Hepatocyte (in vitro differentiated cells): ENCODE measurements at regions not wholly inside any gene's neighbourhood (a gene's known extent, or its start where the extent isn't known, plus 50 kb on each side); places are given as distances from the start of the nearest gene placed in this dataset.

Experiments used
- DNase-seq: peaks from one replicate; pipeline ENCODE4 v3.0.0-alpha.2; 2016; ENCODE audit warnings: low spot score
- H2AFZ ChIP-seq: fragments of 200-600 bp; sonication (generic); 2 replicates; pipeline ENCODE4 v1.6.0; 2016; ENCODE audit warnings: antibody characterized with exemption, mild to moderate bottlenecking
- H3K27ac ChIP-seq: fragments of 200-600 bp; sonication (generic); 2 replicates; pipeline ENCODE4 v1.5.1; 2016; ENCODE audit warnings: mild to moderate bottlenecking
- H3K27me3 ChIP-seq: fragments of 200-600 bp; sonication (generic); 2 replicates; pipeline ENCODE4 v1.6.1; 2016
- H3K36me3 ChIP-seq: fragments of 200-600 bp; sonication (generic); replicated peaks from 2 replicates; pipeline ENCODE4 v1.5.1; 2016; ENCODE audit warnings: low read depth; ENCODE audit not compliant: insufficient read depth
- H3K4me1 ChIP-seq: fragments of 200-600 bp; sonication (generic); 2 replicates; pipeline ENCODE4 v1.5.1; 2016; ENCODE audit warnings: mild to moderate bottlenecking, moderate library complexity; ENCODE audit not compliant: insufficient read depth
- H3K4me2 ChIP-seq: fragments of 200-600 bp; sonication (generic); 2 replicates; pipeline ENCODE4 v1.6.0; 2016
- H3K4me3 ChIP-seq: fragments of 200-600 bp; sonication (generic); 2 replicates; pipeline ENCODE4 v1.5.1; 2016; ENCODE audit warnings: mild to moderate bottlenecking
- H3K79me2 ChIP-seq: fragments of 200-600 bp; sonication (generic); 2 replicates; pipeline ENCODE4 v1.6.0; 2017; ENCODE audit warnings: mild to moderate bottlenecking
- H3K9me2 ChIP-seq: fragments of 200-600 bp; sonication (generic); replicated peaks from 2 replicates; pipeline ENCODE4 v1.6.0; 2017; ENCODE audit warnings: mild to moderate bottlenecking; ENCODE audit not compliant: insufficient read depth
- H3K9me3 ChIP-seq: fragments of 200-600 bp; sonication (generic); 2 replicates; pipeline ENCODE4 v1.5.1; 2016; ENCODE audit warnings: low read depth, mild to moderate bottlenecking
- H4K20me1 ChIP-seq: fragments of 200-600 bp; sonication (generic); 2 replicates; pipeline ENCODE4 v1.6.0; 2016; ENCODE audit warnings: mild to moderate bottlenecking; ENCODE audit not compliant: insufficient read depth, poor library complexity, severe bottlenecking
- CTCF ChIP-seq: fragments of 200-600 bp; sonication (generic); IDR thresholded peaks from 2 replicates; pipeline ENCODE4 v1.5.1; 2016; ENCODE audit warnings: antibody characterized with exemption, mild to moderate bottlenecking; ENCODE audit not compliant: poor library complexity
- EZH2 ChIP-seq: fragments of 200-600 bp; sonication (generic); IDR thresholded peaks from 2 replicates; pipeline ENCODE4 v1.6.1; 2016; ENCODE audit warnings: antibody characterized with exemption, mild to moderate bottlenecking, borderline replicate concordance
- EZH2phosphoT487 ChIP-seq: fragments of 200-600 bp; sonication (generic); IDR thresholded peaks from one replicate; pipeline ENCODE4 v1.6.1; 2018; ENCODE audit warnings: antibody characterized with exemption, mild to moderate bottlenecking, low read depth, moderate library complexity; ENCODE audit not compliant: unreplicated experiment, severe bottlenecking
- WGBS: methylation state at CpG from one replicate; pipeline ENCODE4 v1.1.6; 2016; ENCODE audit warnings: low lambda C conversion rate; ENCODE audit errors: missing lambda C conversion rate; 5-methylcytosine and 5-hydroxymethylcytosine counted together

- no peak overlapping the region for H3K4me3 ChIP-seq
- TF ChIP-seq EZH2phosphoT487 (no peak), CTCF (no peak), EZH2 (no peak)
Observed at GRCh38 chr10:130428936-130429335, 292.7 kb downstream of the GLRX3 start.

DNA sequence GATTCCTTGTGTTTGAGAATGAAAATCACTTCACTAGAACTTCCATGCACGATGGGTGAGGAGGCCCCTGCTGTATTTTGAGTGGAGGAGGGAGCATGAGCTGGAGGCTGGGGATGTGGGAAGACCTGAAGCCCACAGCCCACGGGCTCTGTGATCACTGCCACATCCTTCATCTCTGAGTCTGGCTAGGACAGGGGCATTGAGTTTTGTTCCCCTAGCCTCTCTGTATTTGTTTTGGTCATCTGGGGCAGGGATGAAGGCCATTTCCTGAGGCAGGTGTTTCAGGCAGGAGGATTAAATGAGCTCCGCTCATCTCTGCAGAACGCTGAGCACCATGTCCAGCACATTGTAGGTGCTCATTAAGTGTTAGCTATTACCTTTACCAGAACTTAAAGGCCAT, 293.6 kb downstream of the GLRX3 start:
- no peak overlapping the region for H3K27ac ChIP-seq
- 81% methylated on average over 4 of the region's 4 CpGs for WGBS
- no peak overlapping the region for H3K4me2 ChIP-seq

More at GRCh38 chr10:130428936-130429335, 292.7 kb downstream of the GLRX3 start:
- no peaks in the 10 kb centered on the region for H4K20me1 ChIP-seq
- no peaks in the 10 kb centered on the region for H3K27me3 ChIP-seq
- DNase-seq, result no peak
- no peaks in the 10 kb centered on the region for H3K36me3 ChIP-seq
- no peak overlapping the region for H2AFZ ChIP-seq
- no peaks in the 10 kb centered on the region for H3K9me3 ChIP-seq
- no peaks in the 10 kb centered on the region for H3K4me1 ChIP-seq
- H3K9me2 ChIP-seq, result no peaks in the 10 kb centered on the region
- no peak overlapping the region for H3K4me2 ChIP-seq
- H3K79me2 ChIP-seq, result no peaks in the 10 kb centered on the region
- WGBS, result 72% methylated on average over 6 of the region's 6 CpGs
- no peak overlapping the region for H3K27ac ChIP-seq

DNA sequence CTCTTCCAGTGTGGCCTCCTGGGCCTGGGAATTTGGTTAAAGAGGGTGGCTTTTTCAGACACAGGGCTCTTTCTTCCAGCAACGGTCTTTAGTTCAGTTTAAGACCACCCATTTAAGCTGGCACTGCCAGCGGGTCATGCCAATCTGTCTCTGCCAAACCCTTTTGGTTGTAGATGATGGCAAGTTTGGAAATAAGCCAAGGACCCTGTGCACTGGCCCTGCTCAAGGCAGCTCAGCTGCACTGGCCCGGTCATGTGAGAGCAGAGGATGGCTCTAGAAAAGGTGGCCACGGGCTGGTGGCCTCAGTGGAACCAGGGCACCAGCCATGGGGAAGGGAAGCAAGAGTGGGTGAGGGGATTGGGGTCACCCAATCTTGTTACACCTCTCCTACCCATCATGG, 294.1 kb downstream of the GLRX3 start:
- Histone ChIP-seq H3K9me2 (no peaks in the 10 kb centered on the region), H3K79me2 (no peaks in the 10 kb centered on the region), H3K27me3 (no peaks in the 10 kb centered on the region), H3K4me2 (no peak overlapping the region), H2AFZ (no peak overlapping the region), H3K27ac (no peak overlapping the region), H3K36me3 (no peaks in the 10 kb centered on the region), H3K9me3 (no peaks in the 10 kb centered on the region), H3K4me3 (no peak overlapping the region), H4K20me1 (no peaks in the 10 kb centered on the region), H3K4me1 (no peaks in the 10 kb centered on the region)
- no peak for DNase-seq
- TF ChIP-seq CTCF (no peak), EZH2 (no peak), EZH2phosphoT487 (no peak)
- WGBS, result 89% methylated on average over 4 of the region's 4 CpGs

More for the DNA sequence above, 293.6 kb downstream of the GLRX3 start:
- no peak for DNase-seq
- Histone ChIP-seq H3K9me3 (no peaks in the 10 kb centered on the region), H4K20me1 (no peaks in the 10 kb centered on the region), H3K79me2 (no peaks in the 10 kb centered on the region), H3K27me3 (no peaks in the 10 kb centered on the region), H3K9me2 (no peaks in the 10 kb centered on the region), H3K36me3 (no peaks in the 10 kb centered on the region), H2AFZ (no peak overlapping the region), H3K4me3 (no peak overlapping the region), H3K4me1 (no peaks in the 10 kb centered on the region)
- no peak for TF ChIP-seq EZH2
- no peak for TF ChIP-seq CTCF
- no peak for TF ChIP-seq EZH2phosphoT487
